Transverse colon (tissue), 4 donors: ENCODE measurements at regions not wholly inside any gene's neighbourhood (a gene's known extent, or its start where the extent isn't known, plus 50 kb on each side); places are given as distances from the start of the nearest gene placed in this dataset.
A peak's percentile ranks its signal among the peaks of the same experiment; 100 is the strongest.

Experiments
- DNase-seq: peaks from one replicate; pipeline ENCODE4 v3.0.0-alpha.2; 2019
- H3K27ac ChIP-seq, 4 donors: fragments of 200-600 bp; sonication (generic); 2 replicates each; pipeline ENCODE4 v1.5.1; 2016 to 2018; ENCODE audit warnings: inconsistent platforms in 4 of 4
- H3K27me3 ChIP-seq: fragments of 200-600 bp; sonication (generic); 2 replicates; pipeline ENCODE4 v1.5.1; 2017; ENCODE audit warnings: inconsistent platforms
- H3K36me3 ChIP-seq, 4 donors: fragments of 200-600 bp; sonication (generic); 2 replicates each; pipeline ENCODE4 v1.5.1; 2017 to 2019; ENCODE audit warnings: inconsistent platforms in 4 of 4
- H3K4me1 ChIP-seq, 4 donors: fragments of 200-600 bp; sonication (generic); 2 replicates each; pipeline ENCODE4 v1.5.1; 2017 to 2020; ENCODE audit warnings: inconsistent platforms in 4 of 4
- H3K4me3 ChIP-seq, 4 donors: fragments of 200-600 bp; sonication (generic); 1 replicate in 1 of 4; 2 replicates in 3 of 4; pipeline versions ENCODE4 v1.5.1 to v1.6.1; 2017 to 2019; ENCODE audit warnings: inconsistent platforms in 4 of 4
- H3K9me3 ChIP-seq, 2 donors: fragments of 200-600 bp; sonication (generic); 2 replicates each; pipeline ENCODE4 v1.5.1; 2017 to 2019; ENCODE audit warnings: inconsistent platforms in 2 of 2
- EP300 ChIP-seq: sonication (generic); formaldehyde crosslinking; IDR thresholded peaks from one replicate; pipeline ENCODE4 v1.6.1; 2017; ENCODE audit warnings: antibody characterized with exemption, low read depth
- POLR2A ChIP-seq: fragments of 450-650 bp; IDR thresholded peaks from one replicate; pipeline ENCODE4 v1.6.1; 2016; ENCODE audit warnings: antibody characterized with exemption, mild to moderate bottlenecking, moderate library complexity
- POLR2AphosphoS5 ChIP-seq, 3 donors: sonication (generic); formaldehyde crosslinking; IDR thresholded peaks; one replicate each; pipeline ENCODE4 v1.6.1; 2016; ENCODE audit warnings: antibody characterized with exemption in 3 of 3
- WGBS, 2 donors: methylation state at CpG; one replicate each; pipeline ENCODE4 v1.1.5; 2018; ENCODE audit warnings: low coverage in 1 of 2; 5-methylcytosine and 5-hydroxymethylcytosine counted together
- in situ Hi-C, 4 donors: fragments of 200-750 bp; cut with MboI; loops; one replicate each; pipeline versions ENCODE4 v1.15.0 to v1.15.1; 2017; ENCODE audit warnings: low sequenced_read_pairs in 3 of 4, low pct_ligation_motif_present in 1 of 4, low pct_unique_long_range_greater_than_20kb in 1 of 4
- intact Hi-C: fragments of 100-400 bp; cut with DNase I; formaldehyde crosslinking; loops from one replicate; pipeline ENCODE4 v1.15.1; 2023; ENCODE audit warnings: low total_unique reads
- TF ChIP-seq, protein P1 (sequence below), 5 experiments: fragments of 200-600 bp in 3 of 5; fragments of 450-650 bp in 2 of 5; sonication (generic) in 3 of 5; IDR thresholded peaks; 1 replicate in 2 of 5; 2 replicates in 3 of 5; pipeline ENCODE4 v1.5.1; 2016 to 2017; ENCODE audit warnings: antibody characterized with exemption in 5 of 5, inconsistent platforms in 3 of 5, mild to moderate bottlenecking in 2 of 5, moderate library complexity in 1 of 5

DNA sequence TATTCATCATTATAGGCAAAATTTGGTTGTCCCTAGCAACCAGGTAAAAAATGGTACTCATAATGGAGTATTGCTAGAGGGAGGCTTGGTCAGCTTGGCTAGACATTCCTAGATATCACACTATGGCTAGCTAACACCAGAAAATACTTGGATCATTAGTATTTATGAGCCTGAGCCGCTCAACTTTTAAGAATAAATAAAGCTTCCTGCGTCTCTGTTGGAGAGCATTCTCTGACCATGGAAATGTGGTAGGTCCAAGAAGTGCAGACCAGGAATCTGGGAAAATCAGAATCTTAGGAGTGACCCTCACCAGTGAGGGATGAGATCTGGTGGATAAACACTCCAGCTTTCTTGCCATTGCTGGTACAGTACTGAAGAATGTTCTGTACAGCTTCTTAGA lies 157.6 kb upstream of the AGR3 start:
- no peak overlapping the region for H3K4me3 ChIP-seq
- TF ChIP-seq, protein P1, sequence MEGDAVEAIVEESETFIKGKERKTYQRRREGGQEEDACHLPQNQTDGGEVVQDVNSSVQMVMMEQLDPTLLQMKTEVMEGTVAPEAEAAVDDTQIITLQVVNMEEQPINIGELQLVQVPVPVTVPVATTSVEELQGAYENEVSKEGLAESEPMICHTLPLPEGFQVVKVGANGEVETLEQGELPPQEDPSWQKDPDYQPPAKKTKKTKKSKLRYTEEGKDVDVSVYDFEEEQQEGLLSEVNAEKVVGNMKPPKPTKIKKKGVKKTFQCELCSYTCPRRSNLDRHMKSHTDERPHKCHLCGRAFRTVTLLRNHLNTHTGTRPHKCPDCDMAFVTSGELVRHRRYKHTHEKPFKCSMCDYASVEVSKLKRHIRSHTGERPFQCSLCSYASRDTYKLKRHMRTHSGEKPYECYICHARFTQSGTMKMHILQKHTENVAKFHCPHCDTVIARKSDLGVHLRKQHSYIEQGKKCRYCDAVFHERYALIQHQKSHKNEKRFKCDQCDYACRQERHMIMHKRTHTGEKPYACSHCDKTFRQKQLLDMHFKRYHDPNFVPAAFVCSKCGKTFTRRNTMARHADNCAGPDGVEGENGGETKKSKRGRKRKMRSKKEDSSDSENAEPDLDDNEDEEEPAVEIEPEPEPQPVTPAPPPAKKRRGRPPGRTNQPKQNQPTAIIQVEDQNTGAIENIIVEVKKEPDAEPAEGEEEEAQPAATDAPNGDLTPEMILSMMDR (IDR thresholded peaks at IDR 0.05): no peak
- no peak for TF ChIP-seq EP300
- no peak for TF ChIP-seq POLR2AphosphoS5 (IDR thresholded peaks at IDR 0.05)
- TF ChIP-seq POLR2A: no peak
- WGBS, 2 donors: 90% methylated on average over 2 of the region's 2 CpGs; no CpG with 5 or more reads in 1 of the 2 donors
- in situ Hi-C loops: no loop called here
- intact Hi-C loops: no loop called here
- no peaks in the 10 kb centered on the region for H3K9me3 ChIP-seq
- peaks cover 0 to 44% (median 14%) of the 10 kb centered on the region in 4 donors for H3K4me1 ChIP-seq
- H3K27me3 ChIP-seq: no peaks in the 10 kb centered on the region
- DNase-seq: no peak
- H3K36me3 ChIP-seq: no peaks in the 10 kb centered on the region
- H3K27ac ChIP-seq: peak overlapping the region in 2 of 4 donors; percentile 10 to 38

DNA sequence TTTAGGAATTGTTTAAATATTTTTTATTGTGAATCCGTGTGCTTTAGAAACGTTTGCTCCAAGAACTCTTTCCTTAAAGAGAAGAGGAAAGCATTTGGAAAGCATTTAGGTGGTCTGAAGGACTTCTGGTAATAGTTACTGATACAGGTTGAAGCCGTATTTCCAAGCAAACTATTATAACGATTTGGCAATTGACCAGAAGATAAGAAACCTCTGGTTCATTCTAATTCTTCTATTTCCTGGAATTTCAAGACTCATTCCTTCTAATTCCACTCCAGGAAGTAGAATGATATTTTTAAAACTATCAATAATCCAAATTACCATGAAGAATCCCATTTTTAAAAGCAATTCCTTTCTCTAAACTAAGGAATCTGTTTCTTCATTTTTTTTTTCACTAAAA lies 158.9 kb upstream of the AGR3 start:
- in situ Hi-C loops (no loop called here), intact Hi-C loops (no loop called here)
- Histone ChIP-seq H3K27ac (no peak overlapping the region), H3K4me3 (no peak overlapping the region), H3K4me1 (peaks cover 0 to 44% (median 14%) of the 10 kb centered on the region in 4 donors), H3K27me3 (no peaks in the 10 kb centered on the region), H3K9me3 (no peaks in the 10 kb centered on the region), H3K36me3 (no peaks in the 10 kb centered on the region)
- no peak for DNase-seq
- WGBS, 2 donors: 77 to 80% methylated on average over 4 of the region's 4 CpGs
- TF ChIP-seq, protein P1 (IDR thresholded peaks at IDR 0.05): no peak
- TF ChIP-seq POLR2A (no peak), EP300 (no peak), POLR2AphosphoS5 (IDR thresholded peaks at IDR 0.05) (no peak)

DNA sequence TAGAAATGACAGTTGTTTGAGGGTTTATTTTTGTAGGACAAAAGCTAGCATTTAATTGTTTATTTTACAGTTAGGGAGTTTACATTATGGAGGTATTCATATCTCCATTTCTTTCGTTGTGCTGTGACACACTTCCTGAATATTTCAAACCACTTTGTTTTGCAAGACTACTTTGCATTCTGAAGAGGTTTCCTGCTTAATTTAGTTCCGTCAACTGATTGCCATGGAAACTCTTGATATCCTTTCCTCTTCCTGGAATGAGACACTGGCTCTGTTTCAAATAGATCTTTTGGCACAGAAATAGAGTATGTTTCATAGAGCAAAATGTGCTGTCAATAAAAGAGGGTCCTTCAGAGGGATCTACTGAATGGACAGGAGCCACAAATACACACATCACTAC lies 159.5 kb upstream of the AGR3 start:
- no peaks in the 10 kb centered on the region for H3K27me3 ChIP-seq
- no peak overlapping the region for H3K27ac ChIP-seq
- intact Hi-C loops: no loop called here
- peaks cover 0 to 44% (median 14%) of the 10 kb centered on the region in 4 donors for H3K4me1 ChIP-seq
- in situ Hi-C loops: no loop called here
- no peak for DNase-seq
- H3K9me3 ChIP-seq: no peaks in the 10 kb centered on the region
- WGBS, 2 donors: 20 to 34% methylated on average over 2 of the region's 2 CpGs
- TF ChIP-seq POLR2A: no peak
- TF ChIP-seq, protein P1 (IDR thresholded peaks at IDR 0.05): no peak
- no peaks in the 10 kb centered on the region for H3K36me3 ChIP-seq
- no peak overlapping the region for H3K4me3 ChIP-seq

DNA sequence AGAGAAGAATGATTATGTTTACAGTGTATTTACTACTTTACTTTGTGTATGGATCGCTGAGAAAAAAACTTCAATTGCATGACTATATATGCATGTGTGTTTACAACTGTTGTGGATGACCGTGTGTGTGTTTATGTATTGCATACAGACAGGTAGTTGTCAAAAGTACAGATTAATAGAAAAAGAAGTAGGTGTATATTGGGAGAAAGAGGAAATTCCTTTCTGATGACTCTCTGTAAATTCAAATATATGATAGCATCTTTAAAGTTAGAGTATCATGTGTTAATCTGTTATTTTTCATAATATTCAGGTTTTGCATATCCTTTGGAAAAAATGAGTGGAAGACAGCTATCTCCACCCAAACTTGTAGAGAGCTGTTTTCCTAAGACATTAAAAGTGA lies 160.4 kb upstream of the AGR3 start:
- in situ Hi-C loops (no loop called here), intact Hi-C loops (no loop called here)
- peaks cover 0 to 44% (median 14%) of the 10 kb centered on the region in 4 donors for H3K4me1 ChIP-seq
- H3K4me3 ChIP-seq: no peak overlapping the region
- TF ChIP-seq EP300 (no peak), POLR2AphosphoS5 (IDR thresholded peaks at IDR 0.05) (no peak), POLR2A (no peak)
- TF ChIP-seq, protein P1 (IDR thresholded peaks at IDR 0.05): no peak
- no peak for DNase-seq
- no peaks in the 10 kb centered on the region for H3K36me3 ChIP-seq
- no peaks in the 10 kb centered on the region for H3K27me3 ChIP-seq
- H3K27ac ChIP-seq: no peak overlapping the region
- WGBS, 2 donors: 82 to 83% methylated on average over 2 of the region's 2 CpGs
- H3K9me3 ChIP-seq: no peaks in the 10 kb centered on the region
